HCT116 (cell line): ENCODE measurements at regions not wholly inside any gene's neighbourhood (a gene's known extent, or its start where the extent isn't known, plus 50 kb on each side); places are given as distances from the start of the nearest gene placed in this dataset.

Experiments
- ATAC-seq: fragments of 200-7000 bp; cut with Tn5 transposase; 2 replicates; pipeline ENCODE4 v1.9.1; 2020; ENCODE audit warnings: mild to moderate bottlenecking, moderate library complexity
- BruUV-seq: library from RNA; stranded (reverse); fragments of 400-500 nt; replicated peaks from 2 replicates; lab custom pipeline; 2021; lab: Mats Ljungman, UMichigan
- CTCF ChIA-PET: fragments of 300-600 bp; sonication (Branson Sonifier 250); formaldehyde crosslinking; loops from one replicate; lab custom pipeline; 2021; ENCODE audit warnings: antibody characterized with exemption; lab: Charles Lee
- POLR2A ChIA-PET: fragments of 300-600, 350-600 bp; sonication (Branson Sonifier 250); formaldehyde crosslinking; loops from one replicate; lab custom pipeline; 2021; ENCODE audit warnings: antibody characterized with exemption; lab: Charles Lee
- RAD21 ChIA-PET, 2 experiments: fragments of 300-600 bp; sonication (Branson Sonifier 250); formaldehyde crosslinking; loops; one replicate each; lab custom pipeline; 2023; ENCODE audit warnings: low total read pairs in 2 of 2; ENCODE audit not compliant: uncharacterized antibody in 2 of 2, unreplicated experiment in 2 of 2, low non-redundant PET in 1 of 2; lab: Charles Lee
- DNase-seq: peaks from one replicate; pipeline ENCODE4 v3.0.0-alpha.2; 2010; ENCODE audit warnings: low read depth, low spot score
- H2AFZ ChIP-seq: fragments of 200-600 bp; shearing (Covaris generic), sonication (generic); 2 replicates; pipeline ENCODE4 v1.6.1; 2017; ENCODE audit warnings: low read depth, mixed run types, mixed read lengths, antibody characterized with exemption, low read length; ENCODE audit not compliant: poor library complexity, severe bottlenecking
- H3K27ac ChIP-seq: 2 replicates; pipeline ENCODE4 v1.5.1; 2012; ENCODE audit warnings: low read depth, low read length
- H3K27me3 ChIP-seq: fragments of 200-600 bp; sonication (generic); 2 replicates; pipeline ENCODE4 v1.6.1; 2016; ENCODE audit warnings: mixed run types, low read length, mixed read lengths; ENCODE audit not compliant: insufficient read depth
- H3K36me3 ChIP-seq, 2 experiments: fragments of 200-500 bp in 1 of 2; fragments of 200-600 bp in 1 of 2; sonication (Bioruptor generic) in 1 of 2; sonication (generic) in 1 of 2; 2 replicates each; pipeline versions ENCODE4 v1.5.1 to v1.6.1; 2014 to 2016; ENCODE audit warnings: low read length in 2 of 2, inconsistent platforms in 1 of 2, mixed read lengths in 1 of 2, mixed run types in 1 of 2; ENCODE audit not compliant: insufficient read depth in 2 of 2, control insufficient read depth in 1 of 2
- H3K4me1 ChIP-seq, 2 experiments: fragments of 200-600 bp in 1 of 2; sonication (generic) in 1 of 2; 2 replicates each; pipeline versions ENCODE4 v1.5.1 to v1.6.1; 2012 to 2017; ENCODE audit warnings: low read length in 2 of 2, inconsistent platforms in 1 of 2, mild to moderate bottlenecking in 1 of 2, mixed read lengths in 1 of 2, mixed run types in 1 of 2, moderate library complexity in 1 of 2; ENCODE audit not compliant: insufficient read depth in 2 of 2, control insufficient read depth in 1 of 2
- H3K4me2 ChIP-seq: fragments of 200-600 bp; sonication (generic); 2 replicates; pipeline ENCODE4 v1.6.1; 2017; ENCODE audit warnings: mixed run types, low read length, mixed read lengths
- H3K4me3 ChIP-seq, 2 experiments: fragments of 200-600 bp in 1 of 2; sonication (generic) in 1 of 2; replicated peaks in 1 of 2; 2 replicates each; pipeline ENCODE4 v1.5.1; 2011 to 2016; ENCODE audit warnings: low read length in 2 of 2, control low read depth in 1 of 2, low read depth in 1 of 2, mild to moderate bottlenecking in 1 of 2, mixed read lengths in 1 of 2, mixed run types in 1 of 2
- H3K79me2 ChIP-seq: fragments of 200-600 bp; sonication (generic); 2 replicates; pipeline ENCODE4 v1.6.1; 2017; ENCODE audit warnings: mild to moderate bottlenecking, mixed run types, low read length, moderate library complexity, mixed read lengths; ENCODE audit not compliant: insufficient read depth
- H3K9ac ChIP-seq: fragments of 200-600 bp; sonication (generic); 2 replicates; pipeline ENCODE4 v1.6.1; 2016; ENCODE audit warnings: low read length, mixed read lengths
- H3K9me2 ChIP-seq: fragments of 200-600 bp; sonication (generic), shearing (Covaris generic); 2 replicates; pipeline ENCODE4 v1.6.1; 2017; ENCODE audit warnings: mixed run types, mild to moderate bottlenecking, moderate library complexity; ENCODE audit not compliant: insufficient read depth
- H3K9me3 ChIP-seq, 2 experiments: fragments of 200-500 bp in 1 of 2; fragments of 200-600 bp in 1 of 2; sonication (Bioruptor generic) in 1 of 2; sonication (generic) in 1 of 2; 2 replicates each; pipeline ENCODE4 v1.6.1; 2014 to 2017; ENCODE audit warnings: low read length in 2 of 2, mixed read lengths in 2 of 2, inconsistent platforms in 1 of 2, low read depth in 1 of 2, mild to moderate bottlenecking in 1 of 2, mixed run types in 1 of 2, moderate library complexity in 1 of 2; ENCODE audit not compliant: control insufficient read depth in 1 of 2, insufficient read depth in 1 of 2
- H4K20me1 ChIP-seq: fragments of 200-600 bp; sonication (generic), shearing (Covaris generic); 2 replicates; pipeline ENCODE4 v1.6.1; 2017; ENCODE audit warnings: mixed run types, mild to moderate bottlenecking, moderate library complexity; ENCODE audit not compliant: insufficient read depth
- ATF3 ChIP-seq: IDR thresholded peaks from 2 replicates; pipeline ENCODE4 v1.6.1; 2012
- CBX3 ChIP-seq: IDR thresholded peaks from 2 replicates; pipeline ENCODE4 v1.6.1; 2012; ENCODE audit warnings: low read depth
- CTCF ChIP-seq, 3 experiments: fragments of 200-600 bp in 1 of 3; sonication (generic) in 1 of 3; IDR thresholded peaks in 2 of 3; conservative IDR thresholded peaks in 1 of 3; 2 replicates each; pipeline ENCODE4 v1.5.1; 2012 to 2017; ENCODE audit warnings: low read depth in 2 of 3, low read length in 2 of 3, antibody characterized with exemption in 1 of 3, borderline replicate concordance in 1 of 3, control low read depth in 1 of 3, mild to moderate bottlenecking in 1 of 3, mixed read lengths in 1 of 3, mixed run types in 1 of 3, moderate library complexity in 1 of 3; ENCODE audit not compliant: insufficient read depth in 1 of 3
- EGR1 ChIP-seq: IDR thresholded peaks from 2 replicates; pipeline ENCODE4 v1.6.1; 2012; ENCODE audit warnings: low read depth
- ELF1 ChIP-seq: IDR thresholded peaks from 2 replicates; pipeline ENCODE4 v1.6.1; 2012; ENCODE audit warnings: low read depth, borderline replicate concordance
- EZH2 ChIP-seq: fragments of 200-600 bp; sonication (generic); IDR thresholded peaks from 2 replicates; pipeline ENCODE4 v1.6.1; 2017; ENCODE audit warnings: antibody characterized with exemption, mixed run types
- EZH2phosphoT487 ChIP-seq: fragments of 200-600 bp; IDR thresholded peaks from 2 replicates; pipeline ENCODE4 v1.6.1; 2018; ENCODE audit warnings: antibody characterized with exemption, borderline replicate concordance
- FOSL1 ChIP-seq: IDR thresholded peaks from 2 replicates; pipeline ENCODE4 v1.6.1; 2012; ENCODE audit warnings: low read depth
- MAX ChIP-seq: IDR thresholded peaks from 2 replicates; pipeline ENCODE4 v1.6.1; 2012
- POLR2A ChIP-seq: IDR thresholded peaks from 2 replicates; pipeline ENCODE4 v1.7.0; 2011; ENCODE audit warnings: borderline replicate concordance; ENCODE audit not compliant: insufficient read depth, insufficient read length; ENCODE audit errors: extremely low read depth
- POLR2AphosphoS5 ChIP-seq: IDR thresholded peaks from 2 replicates; pipeline ENCODE4 v1.6.1; 2011; ENCODE audit warnings: mild to moderate bottlenecking, low read depth, low read length, moderate library complexity
- RAD21 ChIP-seq: IDR thresholded peaks from 2 replicates; pipeline ENCODE4 v1.6.1; 2012; ENCODE audit warnings: low read depth, mild to moderate bottlenecking
- REST ChIP-seq: IDR thresholded peaks from 2 replicates; pipeline ENCODE4 v1.6.1; 2012; ENCODE audit warnings: low read depth
- SP1 ChIP-seq: IDR thresholded peaks from 2 replicates; pipeline ENCODE4 v1.6.1; 2012; ENCODE audit warnings: low read depth
- YY1 ChIP-seq: IDR thresholded peaks from 2 replicates; pipeline ENCODE4 v1.6.1; 2011; ENCODE audit warnings: low read length, low read depth, moderate library complexity, mild to moderate bottlenecking; ENCODE audit not compliant: insufficient replicate concordance; ENCODE audit errors: extremely low read depth
- ZBTB33 ChIP-seq: IDR thresholded peaks from 2 replicates; pipeline ENCODE4 v1.6.1; 2011; ENCODE audit warnings: mild to moderate bottlenecking, low read length, moderate library complexity; ENCODE audit not compliant: insufficient replicate concordance; ENCODE audit errors: extremely low read depth
- ZFX ChIP-seq: fragments of 450-650 bp; IDR thresholded peaks from 2 replicates; pipeline ENCODE4 v1.6.1; 2017
- ZNF274 ChIP-seq: fragments of 200-500 bp; sonication (Bioruptor generic); IDR thresholded peaks from 2 replicates; pipeline ENCODE4 v1.6.1; 2014; ENCODE audit warnings: mild to moderate bottlenecking, low read depth, low read length, inconsistent platforms
- intact Hi-C: fragments of 100-400 bp; cut with micrococcal nuclease; formaldehyde crosslinking; loops from 2 replicates; pipeline ENCODE4 v1.10.0; 2022

GRCh38 chr4:23113104-23113503 lies 420.4 kb downstream of the GBA3 start (continued):
- no peak for TF ChIP-seq ATF3
- TF ChIP-seq ZFX, result no peak

GRCh38 chr4:23106516-23106915 lies 413.8 kb downstream of the GBA3 start:
- RAD21 ChIA-PET, result no interaction called here
- no peaks in the 10 kb centered on the region for H4K20me1 ChIP-seq
- H3K4me1 ChIP-seq, result no peaks in the 10 kb centered on the region
- POLR2A ChIA-PET, result no interaction called here
- H3K27ac ChIP-seq, result no peak overlapping the region
- H3K4me2 ChIP-seq, result no peak overlapping the region
- intact Hi-C loops, result no loop called here
- no TSS peak for BruUV-seq
- no peak overlapping the region for H3K9ac ChIP-seq
- H3K27me3 ChIP-seq, result no peaks in the 10 kb centered on the region
- no peaks in the 10 kb centered on the region for H3K79me2 ChIP-seq
- DNase-seq (no peak), ATAC-seq (no peak)
- H3K9me2 ChIP-seq, result no peaks in the 10 kb centered on the region
- no peaks in the 10 kb centered on the region for H3K36me3 ChIP-seq
- H3K4me3 ChIP-seq, result no peak overlapping the region
- H2AFZ ChIP-seq, result no peak overlapping the region
- CTCF ChIA-PET, result no interaction called here
- TF ChIP-seq ATF3, result no peak
- TF ChIP-seq CBX3, result no peak
- no peak for TF ChIP-seq ZNF274
- TF ChIP-seq ZBTB33, result no peak
- TF ChIP-seq MAX, result no peak
- no peak for TF ChIP-seq EZH2phosphoT487
- no peak for TF ChIP-seq SP1
- TF ChIP-seq RAD21, result no peak
- no peak for TF ChIP-seq CTCF (IDR thresholded peaks at IDR 0.05 in 2 of 3, conservative IDR thresholded peaks at IDR 0.05 in 1 of 3; ENCODE audit: borderline replicate concordance in 1 of 3, insufficient read depth in 1 of 3, low read depth in 2 of 3, low read length in 2 of 3)
- no peak for TF ChIP-seq ELF1
- no peak for TF ChIP-seq EZH2
- no peak for TF ChIP-seq POLR2A
- no peak for TF ChIP-seq FOSL1
- no peak for TF ChIP-seq REST
- TF ChIP-seq POLR2AphosphoS5, result no peak
- no peak for TF ChIP-seq YY1
- no peak for TF ChIP-seq EGR1
- peaks cover 0 to 1% of the 10 kb centered on the region in 2 experiments; a peak in 2 of 4 replicates for H3K9me3 ChIP-seq
